WTC11 (cell line): ENCODE measurements at regions not wholly inside any gene's neighbourhood (a gene's known extent, or its start where the extent isn't known, plus 50 kb on each side); places are given as distances from the start of the nearest gene placed in this dataset.

Experiments used
- ATAC-seq: fragments of 200-7000 bp; cut with Tn5 transposase; 2 replicates; pipeline ENCODE4 v1.10.0; 2021; ENCODE audit warnings: mild to moderate bottlenecking, moderate library complexity
- CTCF ChIA-PET: fragments of 300-600 bp; sonication (Branson Sonifier 250); formaldehyde crosslinking; loops from one replicate; lab custom pipeline; 2021; ENCODE audit warnings: antibody characterized with exemption; lab: Charles Lee
- POLR2A ChIA-PET: fragments of 350-600 bp; sonication (Branson Sonifier 250); formaldehyde crosslinking; loops from one replicate; lab custom pipeline; 2021; ENCODE audit warnings: antibody characterized with exemption; lab: Charles Lee
- DNase-seq: peaks from one replicate; pipeline ENCODE4 v3.0.0; 2021; ENCODE audit warnings: low spot score
- H3K27ac Mint-ChIP-seq: 2 replicates; pipeline ENCODE4 v1.8.0; 2021; ENCODE audit warnings: mixed read lengths
- H3K27me3 Mint-ChIP-seq: 2 replicates; pipeline ENCODE4 v1.8.0; 2021; ENCODE audit warnings: low read depth, mild to moderate bottlenecking, moderate library complexity, mixed read lengths
- H3K36me3 Mint-ChIP-seq: 2 replicates; pipeline ENCODE4 v1.8.0; 2021; ENCODE audit warnings: mixed read lengths
- H3K4me1 Mint-ChIP-seq: 2 replicates; pipeline ENCODE4 v1.8.0; 2022; ENCODE audit warnings: mixed read lengths
- H3K4me3 Mint-ChIP-seq: 2 replicates; pipeline ENCODE4 v1.8.0; 2021; ENCODE audit warnings: mild to moderate bottlenecking, moderate library complexity, mixed read lengths
- H3K9me3 Mint-ChIP-seq: 2 replicates; pipeline ENCODE4 v1.8.0; 2021; ENCODE audit warnings: mixed read lengths
- CREM ChIP-seq: sonication (generic); formaldehyde crosslinking; IDR thresholded peaks from 2 replicates; pipeline ENCODE4 v1.8.1; 2022; ENCODE audit warnings: mild to moderate bottlenecking, missing genetic modification reagents, moderate library complexity
- E2F5 ChIP-seq: sonication (generic); formaldehyde crosslinking; IDR thresholded peaks from 2 replicates; pipeline ENCODE4 v1.8.1; 2022; ENCODE audit warnings: mild to moderate bottlenecking, moderate library complexity, missing genetic modification reagents
- JAZF1 ChIP-seq: fragments of 250-450 bp; sonication (Bioruptor Pico); IDR thresholded peaks from 2 replicates; pipeline ENCODE4 v1.9.0; 2021; ENCODE audit warnings: moderate library complexity, mild to moderate bottlenecking, inconsistent platforms
- MXD4 ChIP-seq: fragments of 250-450 bp; sonication (Bioruptor Pico); IDR thresholded peaks from 2 replicates; pipeline ENCODE4 v1.8.0; 2021; ENCODE audit warnings: mild to moderate bottlenecking, moderate library complexity, borderline replicate concordance
- PRRX2 ChIP-seq: fragments of 250-450 bp; sonication (Bioruptor Pico); IDR thresholded peaks from 2 replicates; pipeline ENCODE4 v1.8.0; 2021; ENCODE audit warnings: mild to moderate bottlenecking
- ZNF263 ChIP-seq: sonication (generic); formaldehyde crosslinking; IDR thresholded peaks from 2 replicates; pipeline ENCODE4 v1.8.1; 2022; ENCODE audit warnings: low read depth, mild to moderate bottlenecking, moderate library complexity, missing genetic modification reagents
- ZNF317 ChIP-seq: sonication (generic); formaldehyde crosslinking; IDR thresholded peaks from 2 replicates; pipeline ENCODE4 v1.8.1; 2023; ENCODE audit warnings: low read depth, mild to moderate bottlenecking, moderate library complexity, missing genetic modification reagents, borderline replicate concordance
- TF ChIP-seq, protein P1 (sequence below): sonication (generic); formaldehyde crosslinking; conservative IDR thresholded peaks from 2 replicates; pipeline ENCODE4 v1.8.1; 2023; ENCODE audit warnings: mild to moderate bottlenecking, low read depth, missing genetic modification reagents, moderate library complexity
- TF ChIP-seq, protein P2 (sequence below): fragments of 250-450 bp; sonication (Bioruptor Pico); IDR thresholded peaks from 2 replicates; pipeline ENCODE4 v1.9.0; 2021; ENCODE audit warnings: mild to moderate bottlenecking
- TF ChIP-seq, protein P3 (sequence below): fragments of 250-450 bp; sonication (Bioruptor Pico); conservative IDR thresholded peaks from 2 replicates; pipeline ENCODE4 v1.9.0; 2021; ENCODE audit warnings: mild to moderate bottlenecking
- TF ChIP-seq, protein P4 (sequence below): fragments of 200-600 bp; IDR thresholded peaks from 2 replicates; pipeline ENCODE4 v1.8.0; 2022; ENCODE audit warnings: antibody characterized with exemption
- TF ChIP-seq, protein P5 (sequence below): fragments of 250-450 bp; sonication (Bioruptor Pico); IDR thresholded peaks from 2 replicates; pipeline ENCODE4 v1.8.0; 2021; ENCODE audit warnings: mild to moderate bottlenecking
- TF ChIP-seq, protein P6 (sequence below): sonication (generic); formaldehyde crosslinking; conservative IDR thresholded peaks from 2 replicates; pipeline ENCODE4 v1.8.1; 2022; ENCODE audit warnings: mild to moderate bottlenecking, missing genetic modification reagents
- TF ChIP-seq, protein P7 (sequence below): sonication (generic); formaldehyde crosslinking; IDR thresholded peaks from 2 replicates; pipeline ENCODE4 v1.8.0; 2022; ENCODE audit warnings: missing genetic modification reagents
- TF ChIP-seq, protein P8 (sequence below): sonication (generic); formaldehyde crosslinking; IDR thresholded peaks from 2 replicates; pipeline ENCODE4 v1.8.1; 2023; ENCODE audit warnings: mild to moderate bottlenecking, moderate library complexity, missing genetic modification reagents

GRCh38 chr21:16634515-16634914 lies 878.3 kb upstream of the CXADR start:
- CTCF ChIA-PET: interaction anchor here (0.7 kb wide), 2 partner anchors 306 to 308 kb away, joined by 3 read pairs; no protein-coding TSS in a partner anchor
- POLR2A ChIA-PET: interaction anchor here (1.2 kb wide), 1 partner anchor 169 kb away, joined by 3 read pairs; no protein-coding TSS in a partner anchor
- H3K4me3 Mint-ChIP-seq: peak overlapping the region; percentile 23; the same call in 1 of the 2 replicates
- no peak for TF ChIP-seq CREM (CRISPR knock-in tag)
- TF ChIP-seq, protein P1, sequence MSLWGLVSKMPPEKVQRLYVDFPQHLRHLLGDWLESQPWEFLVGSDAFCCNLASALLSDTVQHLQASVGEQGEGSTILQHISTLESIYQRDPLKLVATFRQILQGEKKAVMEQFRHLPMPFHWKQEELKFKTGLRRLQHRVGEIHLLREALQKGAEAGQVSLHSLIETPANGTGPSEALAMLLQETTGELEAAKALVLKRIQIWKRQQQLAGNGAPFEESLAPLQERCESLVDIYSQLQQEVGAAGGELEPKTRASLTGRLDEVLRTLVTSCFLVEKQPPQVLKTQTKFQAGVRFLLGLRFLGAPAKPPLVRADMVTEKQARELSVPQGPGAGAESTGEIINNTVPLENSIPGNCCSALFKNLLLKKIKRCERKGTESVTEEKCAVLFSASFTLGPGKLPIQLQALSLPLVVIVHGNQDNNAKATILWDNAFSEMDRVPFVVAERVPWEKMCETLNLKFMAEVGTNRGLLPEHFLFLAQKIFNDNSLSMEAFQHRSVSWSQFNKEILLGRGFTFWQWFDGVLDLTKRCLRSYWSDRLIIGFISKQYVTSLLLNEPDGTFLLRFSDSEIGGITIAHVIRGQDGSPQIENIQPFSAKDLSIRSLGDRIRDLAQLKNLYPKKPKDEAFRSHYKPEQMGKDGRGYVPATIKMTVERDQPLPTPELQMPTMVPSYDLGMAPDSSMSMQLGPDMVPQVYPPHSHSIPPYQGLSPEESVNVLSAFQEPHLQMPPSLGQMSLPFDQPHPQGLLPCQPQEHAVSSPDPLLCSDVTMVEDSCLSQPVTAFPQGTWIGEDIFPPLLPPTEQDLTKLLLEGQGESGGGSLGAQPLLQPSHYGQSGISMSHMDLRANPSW (CRISPR knock-in tag): no peak
- TF ChIP-seq, protein P2, sequence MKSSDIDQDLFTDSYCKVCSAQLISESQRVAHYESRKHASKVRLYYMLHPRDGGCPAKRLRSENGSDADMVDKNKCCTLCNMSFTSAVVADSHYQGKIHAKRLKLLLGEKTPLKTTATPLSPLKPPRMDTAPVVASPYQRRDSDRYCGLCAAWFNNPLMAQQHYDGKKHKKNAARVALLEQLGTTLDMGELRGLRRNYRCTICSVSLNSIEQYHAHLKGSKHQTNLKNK: no peak
- TF ChIP-seq, protein P3, sequence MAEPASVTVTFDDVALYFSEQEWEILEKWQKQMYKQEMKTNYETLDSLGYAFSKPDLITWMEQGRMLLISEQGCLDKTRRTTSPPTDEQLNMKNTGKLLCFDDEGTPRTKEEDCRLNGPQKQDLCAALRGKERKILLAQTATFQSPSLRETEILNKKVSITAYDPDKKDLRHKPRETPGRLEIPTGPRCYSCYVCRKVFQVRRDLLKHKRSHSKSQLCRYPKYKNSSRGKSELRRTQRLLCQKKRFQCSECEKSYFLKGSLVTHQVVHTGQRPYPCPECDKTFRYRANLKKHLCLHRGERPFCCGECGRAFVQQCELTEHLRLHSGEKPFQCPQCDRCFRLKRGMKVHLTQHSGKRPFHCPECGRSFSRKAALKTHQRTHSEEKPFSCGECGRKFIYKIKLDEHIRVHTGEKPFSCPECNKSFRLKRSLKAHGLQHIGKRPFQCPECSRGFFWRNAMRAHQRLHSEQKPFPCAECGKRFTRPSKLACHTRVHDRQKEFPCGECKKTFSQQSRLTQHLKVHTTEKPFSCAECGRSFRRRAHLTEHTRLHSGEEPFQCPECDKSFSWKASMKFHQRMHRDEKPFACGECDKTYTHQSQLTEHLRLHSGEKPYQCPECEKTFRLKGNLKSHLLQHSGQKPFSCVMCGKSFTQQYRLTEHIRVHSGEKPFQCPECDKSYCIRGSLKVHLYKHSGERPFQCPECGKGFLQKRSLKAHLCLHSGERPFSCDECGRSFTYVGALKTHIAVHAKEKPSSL (CRISPR knock-in tag): no peak
- no peak for TF ChIP-seq ZNF317 (CRISPR knock-in tag)
- TF ChIP-seq, protein P4, sequence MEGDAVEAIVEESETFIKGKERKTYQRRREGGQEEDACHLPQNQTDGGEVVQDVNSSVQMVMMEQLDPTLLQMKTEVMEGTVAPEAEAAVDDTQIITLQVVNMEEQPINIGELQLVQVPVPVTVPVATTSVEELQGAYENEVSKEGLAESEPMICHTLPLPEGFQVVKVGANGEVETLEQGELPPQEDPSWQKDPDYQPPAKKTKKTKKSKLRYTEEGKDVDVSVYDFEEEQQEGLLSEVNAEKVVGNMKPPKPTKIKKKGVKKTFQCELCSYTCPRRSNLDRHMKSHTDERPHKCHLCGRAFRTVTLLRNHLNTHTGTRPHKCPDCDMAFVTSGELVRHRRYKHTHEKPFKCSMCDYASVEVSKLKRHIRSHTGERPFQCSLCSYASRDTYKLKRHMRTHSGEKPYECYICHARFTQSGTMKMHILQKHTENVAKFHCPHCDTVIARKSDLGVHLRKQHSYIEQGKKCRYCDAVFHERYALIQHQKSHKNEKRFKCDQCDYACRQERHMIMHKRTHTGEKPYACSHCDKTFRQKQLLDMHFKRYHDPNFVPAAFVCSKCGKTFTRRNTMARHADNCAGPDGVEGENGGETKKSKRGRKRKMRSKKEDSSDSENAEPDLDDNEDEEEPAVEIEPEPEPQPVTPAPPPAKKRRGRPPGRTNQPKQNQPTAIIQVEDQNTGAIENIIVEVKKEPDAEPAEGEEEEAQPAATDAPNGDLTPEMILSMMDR: no peak
- TF ChIP-seq ZNF263 (CRISPR knock-in tag): no peak
- TF ChIP-seq, protein P5, sequence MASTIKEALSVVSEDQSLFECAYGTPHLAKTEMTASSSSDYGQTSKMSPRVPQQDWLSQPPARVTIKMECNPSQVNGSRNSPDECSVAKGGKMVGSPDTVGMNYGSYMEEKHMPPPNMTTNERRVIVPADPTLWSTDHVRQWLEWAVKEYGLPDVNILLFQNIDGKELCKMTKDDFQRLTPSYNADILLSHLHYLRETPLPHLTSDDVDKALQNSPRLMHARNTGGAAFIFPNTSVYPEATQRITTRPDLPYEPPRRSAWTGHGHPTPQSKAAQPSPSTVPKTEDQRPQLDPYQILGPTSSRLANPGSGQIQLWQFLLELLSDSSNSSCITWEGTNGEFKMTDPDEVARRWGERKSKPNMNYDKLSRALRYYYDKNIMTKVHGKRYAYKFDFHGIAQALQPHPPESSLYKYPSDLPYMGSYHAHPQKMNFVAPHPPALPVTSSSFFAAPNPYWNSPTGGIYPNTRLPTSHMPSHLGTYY (CRISPR knock-in tag): no peak
- peak; percentile 97 for ATAC-seq
- peaks cover 49% of the 10 kb centered on the region for H3K4me1 Mint-ChIP-seq
- H3K27me3 Mint-ChIP-seq: no peaks in the 10 kb centered on the region
- DNase-seq: peak; percentile 15
- H3K36me3 Mint-ChIP-seq: no peaks in the 10 kb centered on the region
- H3K9me3 Mint-ChIP-seq: 0 out of 2 replicates have a peak, but pooled peaks cover 4% of the 10 kb centered on the region
- H3K27ac Mint-ChIP-seq: peak overlapping the region; percentile 87

DNA sequence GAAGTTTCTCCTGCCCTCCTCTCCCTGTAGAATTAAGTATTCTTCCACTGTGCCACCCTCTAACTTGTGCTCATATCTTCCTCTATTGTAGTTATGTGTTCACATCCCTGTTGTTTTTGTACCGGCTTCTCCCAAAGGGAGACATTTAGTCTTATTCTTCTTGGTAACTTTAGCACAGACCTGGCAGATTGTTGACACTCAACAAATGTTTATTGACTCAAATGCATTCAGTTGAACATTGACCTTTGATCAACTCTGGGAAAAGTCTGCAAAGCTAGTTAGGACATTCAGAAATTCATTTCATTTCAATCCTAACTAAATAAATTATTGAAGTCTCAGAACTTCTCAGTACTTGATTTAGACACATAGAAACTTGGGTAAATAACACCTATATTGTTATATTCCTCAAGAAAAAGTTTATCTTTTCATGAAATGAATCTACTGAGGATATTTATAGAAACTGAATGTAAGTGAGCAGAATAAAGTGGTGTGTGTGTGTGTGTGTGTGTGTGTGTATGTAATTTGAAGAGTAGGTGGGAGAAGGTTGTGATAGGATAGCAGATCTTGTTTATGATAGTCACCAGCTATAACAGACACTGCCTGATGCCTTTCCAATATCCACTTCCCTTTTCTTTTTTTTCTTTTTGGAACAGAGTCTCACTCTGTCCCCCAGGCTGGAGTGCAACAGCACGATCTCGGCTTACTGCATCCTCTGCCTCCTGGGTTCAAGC lies 872.4 kb upstream of the CXADR start:
- ChIA-PET POLR2A (no interaction called here), CTCF (no interaction called here)
- ATAC-seq (no peak), DNase-seq (no peak)
- H3K36me3 Mint-ChIP-seq: no peaks in the 10 kb centered on the region
- peaks cover 20% of the 10 kb centered on the region for H3K9me3 Mint-ChIP-seq
- H3K27me3 Mint-ChIP-seq: no peaks in the 10 kb centered on the region
- H3K4me1 Mint-ChIP-seq: peaks cover 3% of the 10 kb centered on the region
- H3K4me3 Mint-ChIP-seq: no peak overlapping the region
- H3K27ac Mint-ChIP-seq: no peak overlapping the region; the same call in 1 of the 2 replicates
- TF ChIP-seq, protein P6, sequence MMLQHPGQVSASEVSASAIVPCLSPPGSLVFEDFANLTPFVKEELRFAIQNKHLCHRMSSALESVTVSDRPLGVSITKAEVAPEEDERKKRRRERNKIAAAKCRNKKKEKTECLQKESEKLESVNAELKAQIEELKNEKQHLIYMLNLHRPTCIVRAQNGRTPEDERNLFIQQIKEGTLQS (CRISPR knock-in tag): no peak
- no peak for TF ChIP-seq PRRX2 (CRISPR knock-in tag)
- TF ChIP-seq JAZF1: no peak
- TF ChIP-seq, protein P7, sequence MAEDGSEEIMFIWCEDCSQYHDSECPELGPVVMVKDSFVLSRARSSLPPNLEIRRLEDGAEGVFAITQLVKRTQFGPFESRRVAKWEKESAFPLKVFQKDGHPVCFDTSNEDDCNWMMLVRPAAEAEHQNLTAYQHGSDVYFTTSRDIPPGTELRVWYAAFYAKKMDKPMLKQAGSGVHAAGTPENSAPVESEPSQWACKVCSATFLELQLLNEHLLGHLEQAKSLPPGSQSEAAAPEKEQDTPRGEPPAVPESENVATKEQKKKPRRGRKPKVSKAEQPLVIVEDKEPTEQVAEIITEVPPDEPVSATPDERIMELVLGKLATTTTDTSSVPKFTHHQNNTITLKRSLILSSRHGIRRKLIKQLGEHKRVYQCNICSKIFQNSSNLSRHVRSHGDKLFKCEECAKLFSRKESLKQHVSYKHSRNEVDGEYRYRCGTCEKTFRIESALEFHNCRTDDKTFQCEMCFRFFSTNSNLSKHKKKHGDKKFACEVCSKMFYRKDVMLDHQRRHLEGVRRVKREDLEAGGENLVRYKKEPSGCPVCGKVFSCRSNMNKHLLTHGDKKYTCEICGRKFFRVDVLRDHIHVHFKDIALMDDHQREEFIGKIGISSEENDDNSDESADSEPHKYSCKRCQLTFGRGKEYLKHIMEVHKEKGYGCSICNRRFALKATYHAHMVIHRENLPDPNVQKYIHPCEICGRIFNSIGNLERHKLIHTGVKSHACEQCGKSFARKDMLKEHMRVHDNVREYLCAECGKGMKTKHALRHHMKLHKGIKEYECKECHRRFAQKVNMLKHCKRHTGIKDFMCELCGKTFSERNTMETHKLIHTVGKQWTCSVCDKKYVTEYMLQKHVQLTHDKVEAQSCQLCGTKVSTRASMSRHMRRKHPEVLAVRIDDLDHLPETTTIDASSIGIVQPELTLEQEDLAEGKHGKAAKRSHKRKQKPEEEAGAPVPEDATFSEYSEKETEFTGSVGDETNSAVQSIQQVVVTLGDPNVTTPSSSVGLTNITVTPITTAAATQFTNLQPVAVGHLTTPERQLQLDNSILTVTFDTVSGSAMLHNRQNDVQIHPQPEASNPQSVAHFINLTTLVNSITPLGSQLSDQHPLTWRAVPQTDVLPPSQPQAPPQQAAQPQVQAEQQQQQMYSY (CRISPR knock-in tag): no peak
- TF ChIP-seq, protein P8, sequence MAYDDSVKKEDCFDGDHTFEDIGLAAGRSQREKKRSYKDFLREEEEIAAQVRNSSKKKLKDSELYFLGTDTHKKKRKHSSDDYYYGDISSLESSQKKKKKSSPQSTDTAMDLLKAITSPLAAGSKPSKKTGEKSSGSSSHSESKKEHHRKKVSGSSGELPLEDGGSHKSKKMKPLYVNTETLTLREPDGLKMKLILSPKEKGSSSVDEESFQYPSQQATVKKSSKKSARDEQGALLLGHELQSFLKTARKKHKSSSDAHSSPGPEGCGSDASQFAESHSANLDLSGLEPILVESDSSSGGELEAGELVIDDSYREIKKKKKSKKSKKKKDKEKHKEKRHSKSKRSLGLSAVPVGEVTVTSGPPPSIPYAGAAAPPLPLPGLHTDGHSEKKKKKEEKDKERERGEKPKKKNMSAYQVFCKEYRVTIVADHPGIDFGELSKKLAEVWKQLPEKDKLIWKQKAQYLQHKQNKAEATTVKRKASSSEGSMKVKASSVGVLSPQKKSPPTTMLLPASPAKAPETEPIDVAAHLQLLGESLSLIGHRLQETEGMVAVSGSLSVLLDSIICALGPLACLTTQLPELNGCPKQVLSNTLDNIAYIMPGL (CRISPR knock-in tag): no peak
- no peak for TF ChIP-seq E2F5 (CRISPR knock-in tag)
- no peak for TF ChIP-seq MXD4 (CRISPR knock-in tag)
